Fibroblast of the aortic adventitia (primary cell): ENCODE measurements at regions not wholly inside any gene's neighbourhood (a gene's known extent, or its start where the extent isn't known, plus 50 kb on each side); places are given as distances from the start of the nearest gene placed in this dataset.
"Not testable (repeated sequence)": the region's sequence is repeated elsewhere in the genome, so short reads cannot be mapped to it uniquely, and the experiment has no call there.

Experiments
- DNase-seq: peaks from one replicate; pipeline ENCODE4 v3.0.0-alpha.2; 2010; ENCODE audit warnings: low read depth
- H3K4me3 ChIP-seq: 2 replicates; pipeline ENCODE4 v1.5.1; 2011; ENCODE audit warnings: low read depth, mild to moderate bottlenecking, control low read depth, low read length, moderate library complexity
- CTCF ChIP-seq: IDR thresholded peaks from 2 replicates; pipeline ENCODE4 v1.5.1; 2011; ENCODE audit warnings: mild to moderate bottlenecking, low read length, control low read depth, inconsistent platforms; ENCODE audit not compliant: insufficient read depth

GRCh38 chr15:81835731-81836130 lies 210.1 kb downstream of the MEX3B start:
- TF ChIP-seq CTCF: no peak
- DNase-seq: no peak
- H3K4me3 ChIP-seq: no peak overlapping the region

- no peak overlapping the region for H3K4me3 ChIP-seq
- no peak for DNase-seq
- TF ChIP-seq CTCF: no peak
These were observed 215.3 kb downstream of the MEX3B start for GRCh38 chr15:81830520-81830919.

GRCh38 chr15:81829918-81830317 lies 215.9 kb downstream of the MEX3B start:
- H3K4me3 ChIP-seq: no peak overlapping the region
- DNase-seq: no peak
- TF ChIP-seq CTCF: no peak

- H3K4me3 ChIP-seq: no peak overlapping the region
These were observed 217.7 kb downstream of the MEX3B start for GRCh38 chr15:81828135-81828534.

GRCh38 chr15:81825136-81825535 lies 220.7 kb downstream of the MEX3B start:
- no peak for DNase-seq
- H3K4me3 ChIP-seq: no peak overlapping the region
- no peak for TF ChIP-seq CTCF

More at GRCh38 chr15:81828135-81828534, 217.7 kb downstream of the MEX3B start:
- no peak for TF ChIP-seq CTCF
- DNase-seq: no peak

- DNase-seq, H3K4me3 ChIP-seq: not testable (repeated sequence)
These were observed 223.2 kb downstream of the MEX3B start for GRCh38 chr15:81822587-81822986.

- H3K4me3 ChIP-seq: no peak overlapping the region
- no peak for DNase-seq
- TF ChIP-seq CTCF: no peak
These were observed 225.7 kb downstream of the MEX3B start for GRCh38 chr15:81819924-81820635.
